A549 (cell line): ENCODE measurements at regions not wholly inside any gene's neighbourhood (a gene's known extent, or its start where the extent isn't known, plus 50 kb on each side); places are given as distances from the start of the nearest gene placed in this dataset.

ENCODE experiments used
- ATAC-seq, 2 experiments: fragments of 200-7000 bp in 1 of 2; fragments of >200 bp in 1 of 2; cut with Nextera tagmentation in 1 of 2; cut with Tn5 transposase in 1 of 2; 3 replicates each; pipeline versions ENCODE4 v1.8.0 to v1.9.1; 2018 to 2020; ENCODE audit warnings: mild to moderate bottlenecking in 1 of 2, moderate library complexity in 1 of 2
- CTCF ChIA-PET: fragments of 300-600 bp; sonication (Branson Sonifier 250); formaldehyde crosslinking; extraction: SDS; loops from one replicate; lab custom pipeline; 2021; ENCODE audit warnings: antibody characterized with exemption, inconsistent platforms; lab: Yijun Ruan, JAX
- POLR2A ChIA-PET: fragments of 350-600 bp; formaldehyde crosslinking; extraction: SDS; loops from one replicate; lab custom pipeline; 2021; ENCODE audit warnings: antibody characterized with exemption, inconsistent platforms; lab: Yijun Ruan, JAX
- DNase-seq, 2 experiments: peaks; one replicate each; pipeline versions ENCODE4 v3.0.0 to v3.0.0-alpha.2; 2011 to 2016; ENCODE audit warnings: low read depth in 1 of 2, low spot score in 1 of 2
- FAIRE-seq: peaks from 2 replicates; lab custom pipeline; 2011; peaks lifted over from hg19 to GRCh38; lab: Jason Lieb, UNC
- H3K27ac ChIP-seq, 2 experiments: fragments of >200 bp; sonication (Bioruptor Twin); formaldehyde crosslinking; 3 replicates each; pipeline ENCODE4 v1.5.1; 2016 to 2017
- H3K4me1 ChIP-seq: fragments of >200 bp; sonication (Bioruptor Twin); formaldehyde crosslinking; 3 replicates; pipeline ENCODE4 v1.6.1; 2016
- H3K4me2 ChIP-seq: fragments of >200 bp; sonication (Bioruptor Twin); formaldehyde crosslinking; 3 replicates; pipeline ENCODE4 v1.6.1; 2016
- H3K4me3 ChIP-seq: fragments of >200 bp; sonication (Bioruptor Twin); formaldehyde crosslinking; 3 replicates; pipeline ENCODE4 v1.5.1; 2016
- H3K9me3 ChIP-seq: fragments of >200 bp; sonication (Bioruptor Twin); formaldehyde crosslinking; 3 replicates; pipeline ENCODE4 v1.6.1; 2016
- ATOH8 ChIP-seq: fragments of 250-450 bp; sonication (Bioruptor Pico); IDR thresholded peaks from 2 replicates; pipeline ENCODE4 v1.5.0; 2020; ENCODE audit warnings: low read depth, mild to moderate bottlenecking, moderate library complexity
- BCL3 ChIP-seq: fragments of >200 bp; sonication (Bioruptor Twin); formaldehyde crosslinking; IDR thresholded peaks from 3 replicates; pipeline ENCODE4 v1.6.1; 2016
- EHMT2 ChIP-seq: fragments of 200-600 bp; sonication (generic); IDR thresholded peaks from 2 replicates; pipeline ENCODE4 v1.6.1; 2016; ENCODE audit warnings: antibody characterized with exemption, low read depth, mild to moderate bottlenecking, moderate library complexity
- HEYL ChIP-seq: fragments of 250-450 bp; sonication (Bioruptor Pico); IDR thresholded peaks from 2 replicates; pipeline ENCODE4 v1.8.0; 2021; ENCODE audit warnings: mild to moderate bottlenecking, moderate library complexity
- HOXA7 ChIP-seq: fragments of 250-450 bp; sonication (Bioruptor Pico); IDR thresholded peaks from 2 replicates; pipeline ENCODE4 v1.5.0; 2020; ENCODE audit warnings: mild to moderate bottlenecking, moderate library complexity
- KDM5A ChIP-seq: fragments of 200-600 bp; sonication (generic); IDR thresholded peaks from 2 replicates; pipeline ENCODE4 v1.6.1; 2016; ENCODE audit warnings: antibody characterized with exemption, mild to moderate bottlenecking
- MYC ChIP-seq: IDR thresholded peaks from 2 replicates; pipeline ENCODE4 v1.6.1; 2012; ENCODE audit warnings: mild to moderate bottlenecking, inconsistent platforms, low read length, improper control_type of control experiment, borderline replicate concordance
- NFE2L2 ChIP-seq: fragments of 150-350 bp; conservative IDR thresholded peaks from 2 replicates; pipeline ENCODE4 v1.6.1; 2014; ENCODE audit warnings: low read length
- NPAS2 ChIP-seq: fragments of 250-450 bp; sonication (Bioruptor Pico); IDR thresholded peaks from 2 replicates; pipeline ENCODE4 v1.8.0; 2022; ENCODE audit warnings: mild to moderate bottlenecking, moderate library complexity, borderline replicate concordance
- SMC3 ChIP-seq: fragments of >200 bp; sonication (Bioruptor Twin); formaldehyde crosslinking; IDR thresholded peaks from 3 replicates; pipeline ENCODE4 v1.6.1; 2018; ENCODE audit warnings: inconsistent platforms
- ZFP36 ChIP-seq: fragments of 450-650 bp; IDR thresholded peaks from 2 replicates; pipeline ENCODE4 v1.6.1; 2014; ENCODE audit warnings: borderline replicate concordance; ENCODE audit not compliant: partially characterized antibody
- ZSCAN20 ChIP-seq: fragments of 250-450 bp; sonication (Bioruptor Pico); IDR thresholded peaks from 2 replicates; pipeline ENCODE4 v1.8.0; 2022; ENCODE audit warnings: mild to moderate bottlenecking, moderate library complexity
- WGBS: methylation state at CpG from one replicate; pipeline ENCODE4 v1.1.6; 2017; ENCODE audit errors: missing lambda C conversion rate; 5-methylcytosine and 5-hydroxymethylcytosine counted together
- TF ChIP-seq, protein P1 (sequence below): fragments of >200 bp; sonication (Bioruptor Twin); formaldehyde crosslinking; IDR thresholded peaks from 2 replicates; pipeline ENCODE4 v1.6.1; 2016

DNA sequence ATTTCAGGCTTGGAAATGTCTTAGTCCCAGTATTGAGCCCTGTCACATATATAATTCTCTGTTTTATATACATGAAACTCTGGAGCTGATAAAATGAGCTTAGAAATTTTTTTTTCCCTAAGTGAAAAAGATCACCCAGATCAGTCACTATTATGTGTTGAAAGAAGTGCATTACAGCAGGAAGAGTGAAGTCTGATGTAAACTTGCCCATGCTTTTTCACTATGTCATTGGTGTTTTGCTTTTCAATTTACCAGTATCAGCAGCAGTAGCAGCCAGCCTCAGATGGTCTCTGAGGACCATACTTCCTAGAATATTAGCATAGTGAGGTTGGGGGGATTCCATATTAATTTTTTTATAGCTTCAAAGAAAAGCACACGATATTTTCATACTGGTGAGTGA, 255.6 kb upstream of the KCNH8 start:
- POLR2A ChIA-PET: no interaction called here
- DNase-seq (no peak), FAIRE-seq (no peak), ATAC-seq (no peak)
- H3K27ac ChIP-seq: no peak overlapping the region
- H3K9me3 ChIP-seq: no peaks in the 10 kb centered on the region
- 2% methylated on average over 1 of the region's 1 CpG for WGBS
- H3K4me1 ChIP-seq: no peaks in the 10 kb centered on the region
- no peak overlapping the region for H3K4me2 ChIP-seq
- CTCF ChIA-PET: interaction anchor here (0.9 kb wide), 1 partner anchor 90 kb away, joined by 4 read pairs; no protein-coding TSS in a partner anchor
- TF ChIP-seq ATOH8 (CRISPR knock-in tag) (no peak), SMC3 (no peak), HEYL (no peak), NPAS2 (CRISPR knock-in tag) (no peak), KDM5A (no peak), EHMT2 (no peak), MYC (no peak)
- no peak overlapping the region for H3K4me3 ChIP-seq

DNA sequence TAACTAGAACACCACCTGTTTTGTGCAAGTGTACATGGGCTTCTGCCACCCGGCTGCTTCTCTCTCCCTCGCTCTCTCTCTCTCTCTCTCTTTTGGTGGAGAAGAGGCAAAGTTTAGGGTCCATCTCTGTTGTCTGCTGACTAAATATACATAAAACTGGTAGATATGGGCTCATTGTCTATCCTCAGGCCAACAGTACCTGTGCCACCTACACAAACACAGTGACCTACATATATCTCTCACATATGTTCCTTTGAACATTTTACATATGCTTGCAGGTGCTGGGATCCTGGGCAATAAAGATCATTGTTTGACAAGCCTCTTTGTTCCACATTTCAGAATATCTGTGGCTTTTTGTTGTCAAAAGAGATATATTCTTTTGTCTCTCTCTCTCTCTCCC, 256.3 kb upstream of the KCNH8 start:
- ChIA-PET CTCF (interaction anchor here (0.9 kb wide), 1 partner anchor 91 kb away, joined by 4 read pairs; no protein-coding TSS in a partner anchor), POLR2A (no interaction called here)
- H3K4me1 ChIP-seq: no peaks in the 10 kb centered on the region
- no peak overlapping the region for H3K4me3 ChIP-seq
- WGBS: 33% methylated on average over 2 of the region's 2 CpGs
- DNase-seq (no peak), FAIRE-seq (no peak), ATAC-seq (no peak)
- no peaks in the 10 kb centered on the region for H3K9me3 ChIP-seq
- no peak overlapping the region for H3K4me2 ChIP-seq
- TF ChIP-seq, protein P1, sequence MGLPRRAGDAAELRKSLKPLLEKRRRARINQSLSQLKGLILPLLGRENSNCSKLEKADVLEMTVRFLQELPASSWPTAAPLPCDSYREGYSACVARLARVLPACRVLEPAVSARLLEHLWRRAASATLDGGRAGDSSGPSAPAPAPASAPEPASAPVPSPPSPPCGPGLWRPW: no peak
- TF ChIP-seq ZFP36: no peak
- H3K27ac ChIP-seq: no peak overlapping the region

GRCh38 chr3:18891641-18892040, 256.7 kb upstream of the KCNH8 start:
- FAIRE-seq (no peak), ATAC-seq (no peak), DNase-seq (no peak)
- ChIA-PET CTCF (no interaction called here), POLR2A (no interaction called here)
- TF ChIP-seq ZSCAN20 (CRISPR knock-in tag): no peak
- no peak overlapping the region for H3K27ac ChIP-seq
- 7% methylated on average over 6 of the region's 6 CpGs for WGBS
- H3K4me1 ChIP-seq: no peaks in the 10 kb centered on the region
- H3K4me2 ChIP-seq: no peak overlapping the region
- H3K9me3 ChIP-seq: no peaks in the 10 kb centered on the region
- no peak overlapping the region for H3K4me3 ChIP-seq

DNA sequence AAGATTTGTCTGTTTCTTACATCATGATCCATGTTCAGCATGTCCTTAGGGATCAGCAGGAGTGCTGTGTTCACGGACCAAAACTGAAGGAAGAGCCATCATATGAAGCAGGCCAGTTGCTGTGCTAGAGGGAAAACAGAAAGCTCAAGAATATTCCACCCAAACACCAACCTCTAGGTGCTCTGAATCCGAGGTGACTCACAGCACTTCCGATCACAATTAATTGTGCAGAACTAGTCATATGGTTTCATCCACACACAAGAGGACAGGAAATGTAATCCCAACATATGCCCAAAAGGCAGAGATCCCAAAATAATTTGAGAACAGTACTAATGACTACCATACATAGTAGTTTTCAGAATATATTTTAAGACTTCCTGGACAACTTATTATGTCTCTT, 257.9 kb upstream of the KCNH8 start:
- no peak for FAIRE-seq
- H3K27ac ChIP-seq: no peak overlapping the region
- H3K4me3 ChIP-seq: no peak overlapping the region
- TF ChIP-seq BCL3 (no peak), HOXA7 (CRISPR knock-in tag) (no peak)
- no peaks in the 10 kb centered on the region for H3K4me1 ChIP-seq
- no peak overlapping the region for H3K4me2 ChIP-seq
- CTCF ChIA-PET: no interaction called here
- DNase-seq: no peak
- no peaks in the 10 kb centered on the region for H3K9me3 ChIP-seq
- ATAC-seq: no peak
- POLR2A ChIA-PET: no interaction called here
- WGBS: 11% methylated on average over 3 of the region's 3 CpGs

DNA sequence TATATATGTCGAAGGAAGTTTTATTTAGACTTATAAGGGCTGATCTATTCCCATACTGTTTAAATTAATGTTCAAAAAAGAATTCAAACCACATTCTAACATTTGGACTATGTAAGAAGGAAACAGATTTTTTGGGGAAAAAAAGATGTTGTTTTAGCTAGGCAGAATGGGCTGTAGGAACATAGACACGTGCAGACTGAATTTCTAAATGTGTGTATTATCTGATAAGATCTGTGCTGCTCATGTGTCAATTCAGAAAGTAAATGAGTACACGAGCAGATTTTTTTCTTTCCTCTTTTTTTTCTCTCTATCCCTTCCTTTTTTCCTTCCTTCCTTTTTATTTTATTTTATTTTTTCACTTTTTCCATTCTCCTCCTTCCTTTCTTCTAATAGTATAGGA, 259.5 kb upstream of the KCNH8 start:
- CTCF ChIA-PET: interaction anchor here (1.1 kb wide), 1 partner anchor 13 kb away, joined by 5 read pairs; no protein-coding TSS in a partner anchor
- no peak for TF ChIP-seq NFE2L2
- no peak for ATAC-seq
- no peaks in the 10 kb centered on the region for H3K4me1 ChIP-seq
- DNase-seq: no peak
- H3K4me2 ChIP-seq: no peak overlapping the region
- H3K27ac ChIP-seq: no peak overlapping the region
- H3K4me3 ChIP-seq: no peak overlapping the region
- no peak for FAIRE-seq
- H3K9me3 ChIP-seq: no peaks in the 10 kb centered on the region
- 2% methylated on average over 3 of the region's 3 CpGs for WGBS
- POLR2A ChIA-PET: no interaction called here
